ENCODE measurements at regions not wholly inside any gene's neighbourhood (a gene's known extent, or its start where the extent isn't known, plus 50 kb on each side); places are given as distances from the start of the nearest gene placed in this dataset.

- no peak for TF ChIP-seq POLR2A (IDR thresholded peaks at IDR 0.05)
- H3K27me3 ChIP-seq (replicated peaks in 1 of 7) = no peaks in the 10 kb centered on the region
- WGBS, 5 donors = 8 to 37% (median 21%) methylated on average over 5 to 7 of the region's 7 CpGs
- no peak for DNase-seq
- no peaks in the 10 kb centered on the region for H3K4me1 ChIP-seq
- intact Hi-C loops (cut with DNase I; ENCODE audit: low total_unique reads) = no loop called here
- H3K27ac ChIP-seq = no peak overlapping the region
- no peaks in the 10 kb centered on the region for H3K9me3 ChIP-seq
- no peaks in the 10 kb centered on the region for H3K36me3 ChIP-seq
- no peak overlapping the region for H3K4me3 ChIP-seq
Observed at GRCh38 chrX:142149919-142150318, 55.2 kb downstream of the MAGEC2 start.

DNA sequence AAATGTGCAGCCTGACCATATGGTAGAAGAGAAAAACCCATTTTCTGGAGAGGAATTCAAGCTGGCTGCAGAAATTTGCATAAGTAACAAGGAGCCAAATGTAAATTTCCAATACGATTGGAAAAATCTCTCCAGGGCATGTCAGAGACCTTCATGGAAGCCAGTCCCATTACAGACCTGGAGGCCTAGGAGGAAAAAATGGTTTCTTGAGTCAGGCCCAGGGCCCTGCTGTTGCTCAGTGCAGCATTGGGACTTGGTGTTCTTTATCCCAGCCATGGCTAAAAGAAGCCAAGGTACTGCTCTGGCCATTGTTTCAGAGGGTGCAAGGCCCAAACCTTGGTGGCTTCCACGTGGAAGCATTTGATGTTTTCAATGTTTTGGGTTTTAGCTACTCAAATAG is 70.6 kb downstream of the MAGEC2 start:
- Histone ChIP-seq H3K9me3 (peaks cover 0 to 8% (median 0%) of the 10 kb centered on the region in 8 donors), H3K27me3 (replicated peaks in 1 of 7) (no peaks in the 10 kb centered on the region), H3K27ac (no peak overlapping the region), H3K4me3 (no peak overlapping the region), H3K4me1 (no peaks in the 10 kb centered on the region), H3K36me3 (no peaks in the 10 kb centered on the region)
- WGBS, 5 donors = 50 to 72% (median 61%) methylated on average over 2 of the region's 2 CpGs
- intact Hi-C loops (cut with DNase I; ENCODE audit: low total_unique reads) = no loop called here
- TF ChIP-seq POLR2A (IDR thresholded peaks at IDR 0.05) (no peak), POLR2AphosphoS5 (IDR thresholded peaks at IDR 0.05) (no peak), CTCF (IDR thresholded peaks at IDR 0.05 in 8 of 11, conservative IDR thresholded peaks at IDR 0.05 in 3 of 11) (no peak)
- DNase-seq = no peak

- DNase-seq = no peak
- TF ChIP-seq CTCF (IDR thresholded peaks at IDR 0.05 in 8 of 11, conservative IDR thresholded peaks at IDR 0.05 in 3 of 11) (no peak), POLR2A (IDR thresholded peaks at IDR 0.05) (no peak), POLR2AphosphoS5 (IDR thresholded peaks at IDR 0.05) (no peak)
- Histone ChIP-seq H3K9me3 (no peaks in the 10 kb centered on the region), H3K36me3 (no peaks in the 10 kb centered on the region), H3K4me3 (no peak overlapping the region), H3K27ac (no peak overlapping the region), H3K4me1 (no peaks in the 10 kb centered on the region), H3K27me3 (replicated peaks in 1 of 7) (no peaks in the 10 kb centered on the region)
- intact Hi-C loops (cut with DNase I; ENCODE audit: low total_unique reads) = no loop called here
- WGBS, 5 donors = 65 to 95% (median 69%) methylated on average over 1 of the region's 1 CpG
Observed at GRCh38 chrX:142096253-142096652, 108.8 kb downstream of the MAGEC2 start.

DNA sequence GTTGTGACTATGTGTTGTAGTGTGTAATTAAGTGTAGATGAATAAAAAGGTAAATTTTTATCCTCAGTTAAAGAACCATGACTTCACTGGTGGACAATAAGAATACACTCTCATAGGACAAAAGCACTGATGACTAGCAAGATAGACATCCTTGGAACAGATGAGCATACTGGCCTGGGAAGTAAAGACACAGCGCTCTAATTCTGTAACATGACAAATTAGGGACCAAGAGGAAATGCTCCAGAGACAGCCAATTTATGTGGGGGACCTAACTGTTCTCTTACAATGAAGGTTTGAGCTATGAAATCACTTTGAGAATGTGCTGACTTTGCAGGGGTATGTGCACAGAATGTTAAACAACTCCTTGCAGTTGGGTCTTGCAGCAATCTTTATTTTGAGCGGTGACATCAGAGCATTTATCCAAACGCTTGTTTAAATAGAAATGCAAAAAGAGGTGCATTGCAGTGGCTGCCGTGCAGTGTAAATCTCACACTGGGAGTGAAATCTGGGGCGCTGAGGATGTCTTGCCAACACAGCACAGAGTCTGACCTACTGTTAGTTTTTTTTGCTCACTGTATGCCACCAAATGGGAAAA is 109.3 kb downstream of the MAGEC2 start:
- no peak for DNase-seq
- Histone ChIP-seq H3K36me3 (no peaks in the 10 kb centered on the region), H3K4me1 (no peaks in the 10 kb centered on the region), H3K9me3 (no peaks in the 10 kb centered on the region), H3K4me3 (no peak overlapping the region), H3K27me3 (replicated peaks in 1 of 7) (no peaks in the 10 kb centered on the region), H3K27ac (no peak overlapping the region)
- intact Hi-C loops (cut with DNase I; ENCODE audit: low total_unique reads) = no loop called here
- TF ChIP-seq POLR2A (IDR thresholded peaks at IDR 0.05) (no peak), CTCF (IDR thresholded peaks at IDR 0.05 in 8 of 11, conservative IDR thresholded peaks at IDR 0.05 in 3 of 11) (no peak), POLR2AphosphoS5 (IDR thresholded peaks at IDR 0.05) (no peak)
- WGBS, 5 donors = 64 to 79% (median 70%) methylated on average over 5 of the region's 5 CpGs

DNA sequence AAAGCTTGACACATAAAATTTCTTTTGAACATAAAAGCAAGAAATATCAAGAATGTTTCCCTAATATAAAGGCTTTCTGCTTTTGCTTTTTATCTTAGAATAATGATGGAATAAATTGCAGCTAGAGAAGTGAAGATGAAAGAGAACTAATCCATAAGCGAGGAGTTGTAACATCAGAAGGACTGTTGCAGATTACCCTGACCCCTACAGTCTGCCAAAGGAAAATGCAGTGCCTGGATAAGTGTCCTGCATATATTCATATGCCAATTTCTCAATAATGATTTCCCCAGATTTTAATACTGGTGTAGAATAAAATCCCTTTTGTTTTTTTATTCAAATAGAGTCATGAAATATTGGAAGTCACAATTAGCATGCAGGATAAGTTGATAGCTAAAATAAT is 115.9 kb downstream of the MAGEC2 start:
- Histone ChIP-seq H3K27ac (no peak overlapping the region), H3K9me3 (no peaks in the 10 kb centered on the region), H3K4me3 (no peak overlapping the region), H3K4me1 (no peaks in the 10 kb centered on the region), H3K27me3 (replicated peaks in 1 of 7) (no peaks in the 10 kb centered on the region), H3K36me3 (no peaks in the 10 kb centered on the region)
- intact Hi-C loops (cut with DNase I; ENCODE audit: low total_unique reads) = no loop called here
- DNase-seq = no peak
- WGBS, 5 donors = 24 to 55% (median 40%) methylated on average over 1 of the region's 1 CpG
- TF ChIP-seq CTCF (IDR thresholded peaks at IDR 0.05 in 8 of 11, conservative IDR thresholded peaks at IDR 0.05 in 3 of 11) = peak in 2 of 11 experiments; percentile 12 to 22
- TF ChIP-seq POLR2AphosphoS5 (IDR thresholded peaks at IDR 0.05) = no peak
